Fibroblast of skin of right biceps (primary cell): ENCODE measurements at regions not wholly inside any gene's neighbourhood (a gene's known extent, or its start where the extent isn't known, plus 50 kb on each side); places are given as distances from the start of the nearest gene placed in this dataset.
"Not testable (repeated sequence)": the region's sequence is repeated elsewhere in the genome, so short reads cannot be mapped to it uniquely, and the experiment has no call there.

Experiments used
- DNase-seq: peaks from one replicate; pipeline ENCODE4 v3.0.0-alpha.2; 2013

DNA sequence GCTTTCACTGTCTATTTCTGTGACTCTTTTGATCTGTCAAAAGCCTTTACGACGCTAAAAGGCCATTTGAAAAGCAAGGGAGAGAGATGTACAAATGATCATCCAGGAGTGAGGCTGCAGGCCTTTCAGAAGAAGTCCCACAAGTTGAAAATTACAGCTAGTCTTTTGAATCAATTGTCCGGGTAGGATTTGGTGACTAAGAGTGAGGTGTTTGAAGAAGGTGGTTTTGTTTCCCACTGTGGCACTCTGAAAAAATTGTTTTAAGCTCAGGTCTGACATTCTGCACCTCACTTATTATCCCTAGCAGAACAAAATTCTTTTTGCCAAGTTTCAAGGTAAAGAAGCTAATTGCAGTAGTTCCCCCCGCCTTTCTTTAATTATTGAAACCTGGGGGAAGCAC lies 50.8 kb upstream of the TMEM108 start:
- DNase-seq = no peak

DNA sequence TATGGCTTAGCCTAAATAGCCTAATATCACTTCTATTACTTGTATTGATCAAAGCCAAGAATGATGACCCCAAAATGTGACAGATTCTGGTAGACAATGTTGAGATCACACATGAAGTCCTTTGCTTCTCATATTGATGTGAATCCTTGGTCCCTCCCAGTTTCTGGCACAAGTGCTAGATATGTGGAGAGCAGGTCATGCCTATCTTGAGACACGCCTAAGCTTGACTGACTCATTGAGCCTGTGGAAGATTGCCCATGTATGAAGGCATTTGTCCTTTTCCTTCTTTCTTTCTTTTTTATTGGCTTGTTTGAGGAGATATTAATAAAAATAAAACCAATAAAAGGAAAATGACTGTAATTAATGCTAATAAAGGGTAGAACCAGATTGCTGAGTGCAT lies 54.0 kb upstream of the TMEM108 start:
- DNase-seq = no peak

- no peak for DNase-seq
Measured at GRCh38 chr3:132983143-132983770, 54.9 kb upstream of the TMEM108 start.

GRCh38 chr3:132981719-132982118 lies 56.5 kb upstream of the TMEM108 start:
- no peak for DNase-seq

- DNase-seq = no peak
Measured at GRCh38 chr3:132980102-132980501, 58.1 kb upstream of the TMEM108 start.

DNA sequence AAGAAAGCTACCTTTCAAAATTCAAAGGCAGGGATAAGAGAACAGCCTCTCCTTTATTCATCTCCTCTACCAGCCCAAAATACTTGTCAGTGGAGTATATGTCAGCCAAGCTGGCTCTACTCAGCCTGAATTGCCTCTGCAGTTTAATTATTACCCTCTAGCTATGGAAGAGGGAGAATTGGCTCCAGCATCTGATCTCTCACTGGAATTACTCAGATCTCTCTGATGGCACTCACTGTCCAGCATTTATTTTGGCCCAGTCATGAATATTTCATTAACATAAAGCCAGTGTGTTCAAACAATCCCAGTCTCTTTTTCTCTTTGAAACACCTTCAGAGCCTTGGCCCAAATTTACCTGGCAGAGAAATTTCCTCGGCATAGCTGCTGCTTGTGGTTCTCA lies 58.6 kb upstream of the TMEM108 start:
- DNase-seq = no peak

- DNase-seq = not testable (repeated sequence)
Measured at GRCh38 chr3:132978946-132979345, 59.2 kb upstream of the TMEM108 start.

DNA sequence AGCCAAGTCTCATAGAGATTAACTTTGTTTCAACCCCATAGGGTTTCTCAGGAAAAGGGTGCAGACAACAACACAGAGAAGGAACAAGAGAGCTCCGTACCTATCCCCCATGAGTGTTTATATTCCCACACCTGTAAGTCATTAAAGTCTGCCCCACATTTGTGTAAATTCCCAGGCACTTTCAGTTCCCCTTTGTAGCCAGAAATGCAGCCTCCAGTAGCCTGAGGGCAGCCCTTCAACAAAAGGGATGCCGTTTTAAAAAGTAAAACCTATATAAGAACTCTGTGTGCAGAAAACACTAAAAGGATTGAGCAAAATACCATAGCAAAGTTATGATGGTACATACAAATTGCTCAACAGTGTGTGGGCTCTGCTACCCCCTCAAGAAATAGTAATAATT lies 59.7 kb upstream of the TMEM108 start:
- no peak for DNase-seq

- no peak for DNase-seq
Measured at GRCh38 chr3:132974097-132974496, 64.1 kb upstream of the TMEM108 start.

DNA sequence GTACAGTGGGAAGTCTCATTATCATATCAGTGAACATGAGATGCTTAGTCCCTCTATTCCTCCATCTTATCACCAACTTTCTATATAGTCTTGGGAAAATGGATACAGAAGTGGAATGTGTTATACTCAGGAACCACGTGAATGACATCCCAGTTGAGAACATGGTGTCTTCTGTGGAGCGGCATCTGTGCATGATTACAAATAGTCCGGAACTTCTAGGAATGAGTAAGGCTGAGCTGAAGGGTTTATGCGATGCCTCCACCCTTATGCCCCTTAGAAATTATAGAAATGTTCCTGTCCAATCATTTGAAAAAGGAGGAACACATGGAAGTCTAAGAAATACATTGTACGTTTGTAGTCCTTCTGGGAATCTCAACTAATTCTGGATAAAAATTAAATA lies 64.8 kb upstream of the TMEM108 start:
- no peak for DNase-seq

DNA sequence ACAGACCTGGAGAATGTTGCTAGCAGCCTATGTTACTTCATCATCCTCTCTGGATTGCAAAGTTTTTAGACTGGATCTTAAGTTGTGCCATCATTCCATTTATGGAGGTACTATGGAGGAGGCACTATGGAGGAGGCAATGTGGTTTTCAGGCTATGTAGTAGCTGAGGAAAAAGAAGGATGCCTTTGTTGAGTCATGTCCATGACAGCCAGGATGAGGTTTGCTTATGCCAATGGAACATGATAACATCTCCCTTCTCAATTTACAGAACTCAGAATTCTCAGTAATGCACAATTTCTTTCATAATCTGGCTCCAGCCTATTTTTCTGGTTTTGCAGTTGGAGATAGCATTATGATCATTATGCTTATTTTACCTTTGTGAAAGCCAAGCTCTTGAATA lies 65.9 kb upstream of the TMEM108 start:
- DNase-seq = peak; percentile 36

- DNase-seq = no peak
Measured at GRCh38 chr3:132966374-132966773, 71.8 kb upstream of the TMEM108 start.

DNA sequence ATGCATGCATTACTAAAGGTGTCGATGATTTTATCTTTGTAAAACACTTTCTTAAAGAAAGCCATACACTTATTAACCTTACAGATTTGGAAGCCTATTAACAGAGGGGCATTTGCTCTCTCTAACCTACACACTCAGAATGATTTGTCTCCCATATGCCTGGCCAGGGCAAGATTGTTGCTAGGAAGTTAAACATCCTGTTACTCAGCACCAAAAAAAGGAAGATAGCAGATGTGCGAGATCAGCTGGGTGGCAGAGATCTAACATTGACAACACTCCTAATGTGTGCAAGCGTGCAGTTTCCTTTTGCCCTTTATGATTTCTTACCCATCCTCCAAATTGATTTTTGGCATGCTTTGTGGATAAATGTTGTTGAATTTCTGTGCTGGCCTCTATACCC lies 73.9 kb upstream of the TMEM108 start:
- DNase-seq = no peak

GRCh38 chr3:132963786-132964185 lies 74.4 kb upstream of the TMEM108 start:
- no peak for DNase-seq

DNA sequence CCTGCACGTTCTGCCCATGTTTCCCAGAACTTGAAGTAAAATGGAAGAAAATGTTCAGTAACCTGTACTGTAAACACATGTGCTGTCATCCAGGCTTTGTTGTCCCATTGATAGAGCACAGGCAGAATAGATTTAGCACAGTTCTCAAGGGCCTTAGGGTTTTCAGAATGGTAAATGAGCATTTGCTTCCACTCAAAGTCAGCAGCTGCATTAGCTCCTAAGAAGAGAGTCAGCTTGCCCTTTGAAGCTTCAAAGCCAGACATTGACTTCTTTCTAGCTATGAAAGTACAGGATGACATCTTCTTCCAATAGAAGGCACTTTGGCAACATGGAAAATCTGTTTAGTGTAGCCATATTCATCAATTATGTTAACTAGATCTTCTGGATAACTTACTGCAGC lies 76.2 kb upstream of the TMEM108 start:
- no peak for DNase-seq

GRCh38 chr3:132953683-132954082 lies 84.5 kb upstream of the TMEM108 start:
- no peak for DNase-seq

DNA sequence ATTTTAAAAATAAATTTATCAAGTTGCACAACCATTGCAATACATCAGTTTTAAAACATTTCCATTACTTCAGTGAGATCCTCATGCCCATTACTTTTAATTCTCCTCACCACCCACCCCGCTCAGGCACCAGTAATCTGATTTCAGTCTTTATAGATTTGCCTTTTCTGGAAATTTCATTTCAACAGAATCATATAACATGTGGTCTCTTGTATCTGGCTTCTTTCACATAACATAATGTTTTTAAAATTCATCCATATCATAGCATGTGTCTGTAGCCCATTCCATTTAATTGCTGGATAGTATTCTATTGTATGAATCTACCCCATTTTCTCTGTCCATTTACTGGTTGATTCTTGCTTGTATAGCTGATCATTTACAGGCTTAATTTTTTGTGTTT lies 110.3 kb upstream of the TMEM108 start:
- DNase-seq = no peak

- DNase-seq = no peak
Measured at GRCh38 chr3:132926098-132926497, 112.1 kb upstream of the TMEM108 start.

DNA sequence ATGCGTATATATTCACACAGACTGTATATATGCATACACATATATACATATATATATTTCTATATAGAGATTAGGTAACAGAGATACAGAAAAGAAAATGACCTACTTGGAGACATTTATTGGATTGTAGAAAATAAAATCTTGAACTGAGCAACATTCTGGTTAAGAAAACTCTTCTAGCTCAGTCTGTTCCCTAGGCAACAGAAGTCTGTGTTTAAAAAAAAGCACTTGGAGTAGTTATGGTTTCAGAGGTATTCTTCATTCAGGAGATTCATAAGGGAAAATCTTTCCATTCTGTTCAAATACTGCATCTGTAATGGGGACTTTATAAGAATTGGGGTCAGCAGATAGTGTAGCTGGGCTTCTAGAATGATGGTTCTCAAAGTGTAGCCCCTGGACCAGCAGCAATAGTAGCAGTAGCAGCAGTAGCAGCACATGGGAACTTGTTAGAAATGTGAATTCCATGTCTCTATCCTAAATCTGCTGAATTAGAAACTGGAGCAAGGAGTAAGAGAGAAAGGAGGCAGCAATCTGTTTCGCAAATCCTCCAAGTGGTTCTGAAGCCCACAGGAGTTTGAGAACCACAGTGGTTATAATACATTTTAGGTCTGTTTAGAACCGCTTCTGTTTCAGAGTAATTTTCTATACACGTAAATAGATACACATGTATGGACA lies 112.8 kb upstream of the TMEM108 start:
- DNase-seq = no peak

DNA sequence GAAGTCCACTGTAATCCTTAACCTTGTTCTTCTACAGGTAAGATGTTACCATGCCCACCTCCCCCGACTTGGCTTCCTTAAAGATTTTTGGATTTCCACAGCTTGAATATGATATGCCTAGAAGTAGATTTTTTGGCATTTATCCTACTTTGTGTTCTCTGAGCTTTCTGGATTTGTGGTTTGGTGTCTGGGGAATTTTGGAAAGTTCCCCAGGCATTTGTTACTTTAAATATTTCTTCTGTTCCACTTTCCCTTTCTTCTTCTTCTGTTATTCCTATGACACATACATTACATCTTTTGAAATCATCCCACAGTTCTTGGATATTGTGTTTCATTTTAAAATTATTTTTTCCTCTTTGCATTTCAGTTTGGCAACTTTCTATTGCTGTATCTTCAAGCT lies 122.1 kb upstream of the TMEM108 start:
- peak; percentile 44 for DNase-seq

GRCh38 chr3:132912416-132912753 lies 125.8 kb upstream of the TMEM108 start:
- no peak for DNase-seq

DNA sequence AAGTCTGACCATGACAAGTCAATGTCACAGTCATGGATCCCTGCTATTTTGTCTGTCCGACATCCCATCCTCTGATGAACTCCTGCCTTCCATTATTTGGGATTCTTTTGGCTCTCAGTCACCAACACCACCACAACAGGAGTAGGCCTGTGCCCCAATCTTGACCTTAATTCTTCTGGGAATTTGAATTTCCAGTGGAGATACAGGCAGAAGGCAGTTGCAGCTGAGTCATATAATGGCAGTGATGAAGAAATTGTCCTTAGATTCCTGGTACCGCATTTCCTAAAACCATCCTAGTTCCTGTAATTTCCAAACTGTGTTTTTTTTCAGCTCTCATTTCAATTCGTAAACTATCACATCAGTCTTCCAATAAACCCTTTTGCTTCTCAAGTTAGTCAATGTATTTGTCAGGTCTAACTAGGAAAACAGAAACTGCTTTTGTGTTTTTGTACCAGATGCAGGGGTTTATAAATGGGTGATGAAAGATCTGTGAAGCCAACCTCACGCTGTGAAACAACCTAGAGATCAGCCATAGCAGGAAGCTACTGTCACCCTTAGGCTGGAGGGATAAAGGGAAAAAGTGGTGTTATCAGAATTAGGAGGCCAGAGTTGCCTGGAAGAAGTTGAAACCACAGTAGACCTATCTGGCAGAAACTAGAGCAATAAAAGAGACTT lies 126.3 kb upstream of the TMEM108 start:
- peak; percentile 45 for DNase-seq

GRCh38 chr3:132907293-132907692 lies 130.9 kb upstream of the TMEM108 start:
- DNase-seq = no peak

GRCh38 chr3:132900481-132900880 lies 137.7 kb upstream of the TMEM108 start:
- DNase-seq = no peak

DNA sequence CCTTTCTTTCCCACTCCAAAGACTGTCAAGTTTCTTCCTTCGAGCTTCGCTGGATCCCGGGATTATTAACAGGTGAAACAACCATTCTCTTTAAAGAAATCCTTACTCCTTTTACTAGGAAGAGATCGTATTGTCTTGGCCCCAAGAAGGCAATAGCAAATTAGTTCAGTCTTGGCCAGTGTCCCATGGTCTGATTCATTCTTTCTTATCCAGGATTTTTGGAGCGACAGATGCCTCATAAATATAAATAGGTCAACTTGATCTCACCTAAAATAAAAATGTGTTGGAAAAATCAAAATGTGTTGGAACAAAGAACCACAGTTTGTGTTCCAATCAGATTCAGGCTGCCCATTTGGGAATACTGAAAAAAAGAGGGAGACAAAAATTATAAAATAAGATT lies 140.1 kb upstream of the TMEM108 start:
- no peak for DNase-seq
